GOT3 (cell line): ENCODE measurements at regions not wholly inside any gene's neighbourhood (a gene's known extent, or its start where the extent isn't known, plus 50 kb on each side); places are given as distances from the start of the nearest gene placed in this dataset.
"Not testable (repeated sequence)": the region's sequence is repeated elsewhere in the genome, so short reads cannot be mapped to it uniquely, and the experiment has no call there.

Source experiments
- DNase-seq: peaks from one replicate; lab custom pipeline; 2025; ENCODE audit warnings: mixed read lengths; lab: John Stamatoyannopoulos, UW

DNA sequence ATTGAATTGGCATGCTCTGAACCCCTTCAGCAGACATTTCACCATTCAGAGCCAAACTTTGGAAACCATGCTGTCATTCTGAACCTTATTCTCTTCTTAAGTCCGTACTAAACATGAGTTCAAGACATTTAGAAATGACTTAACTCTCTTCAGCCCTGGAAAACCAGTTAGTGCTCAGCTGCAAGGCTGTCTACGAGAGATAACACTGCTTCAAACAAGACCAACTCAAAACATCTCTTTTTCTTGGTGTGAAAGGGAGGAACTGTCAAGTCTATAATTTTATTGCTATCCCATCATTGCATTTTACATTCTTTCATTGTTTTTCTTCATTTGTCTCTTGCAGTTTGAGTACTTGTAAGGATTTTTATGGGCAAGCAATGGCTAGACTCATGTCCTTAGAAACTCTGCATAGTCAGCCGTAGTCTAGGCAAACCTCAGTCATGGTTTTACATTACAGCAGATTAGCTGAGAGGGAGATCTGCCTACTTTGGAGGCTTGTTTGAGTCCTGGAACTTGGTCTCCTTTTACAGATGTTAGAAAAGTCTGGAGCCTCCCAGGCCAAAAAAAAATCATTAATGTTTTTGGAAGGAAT is 120.6 kb upstream of the JADE1 start:
- no peak for DNase-seq

DNA sequence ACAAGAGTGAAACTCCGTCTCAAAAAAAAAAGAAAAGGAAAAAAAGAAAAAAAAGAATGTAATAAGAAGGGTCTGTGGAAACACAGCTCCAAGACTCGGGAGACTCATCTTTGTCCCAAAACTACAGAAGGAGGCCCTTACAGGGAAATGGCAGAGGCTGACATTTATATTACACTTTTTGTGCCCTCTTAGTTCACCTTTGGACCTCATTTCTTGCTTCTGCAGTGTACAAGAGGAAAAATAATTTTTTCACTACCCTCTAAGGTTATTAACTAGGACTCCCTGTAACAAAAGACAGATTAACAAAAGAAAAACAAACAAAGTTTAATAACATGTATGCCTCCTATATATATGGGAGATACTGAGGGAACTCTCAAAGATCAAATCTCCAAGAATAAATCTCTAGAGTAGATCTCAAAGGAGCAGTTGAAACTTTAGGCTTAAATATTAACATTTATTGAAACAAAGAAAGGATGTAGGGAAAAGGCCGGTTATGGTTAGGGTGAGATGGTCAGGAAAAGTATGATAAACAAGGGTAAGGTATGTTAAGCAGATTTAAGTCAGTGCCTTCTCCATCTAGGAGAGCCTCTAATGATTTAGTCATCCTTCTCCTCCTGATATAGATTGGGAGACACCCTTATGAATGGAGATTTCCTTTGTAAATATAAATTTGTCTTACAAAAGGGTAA is 121.3 kb upstream of the JADE1 start:
- no peak for DNase-seq

DNA sequence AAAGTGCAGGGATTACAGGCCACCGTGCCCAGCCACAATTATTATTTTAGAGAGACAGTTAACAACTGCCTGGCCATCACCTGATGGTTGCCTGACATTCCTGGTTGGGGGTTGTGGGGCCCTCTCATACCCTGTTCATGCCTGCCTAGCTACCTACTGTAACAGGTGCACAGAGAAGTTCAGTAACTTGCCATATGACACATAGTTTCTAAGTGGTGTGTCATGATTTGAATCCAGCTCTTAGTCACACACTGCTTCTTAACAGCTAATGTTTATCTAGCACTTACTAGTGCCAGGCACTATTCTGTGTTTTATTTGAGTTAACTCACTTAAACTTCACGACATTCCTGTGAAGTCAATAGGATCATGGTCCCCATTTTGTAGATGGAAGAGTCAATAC is 122.7 kb upstream of the JADE1 start:
- no peak for DNase-seq

DNA sequence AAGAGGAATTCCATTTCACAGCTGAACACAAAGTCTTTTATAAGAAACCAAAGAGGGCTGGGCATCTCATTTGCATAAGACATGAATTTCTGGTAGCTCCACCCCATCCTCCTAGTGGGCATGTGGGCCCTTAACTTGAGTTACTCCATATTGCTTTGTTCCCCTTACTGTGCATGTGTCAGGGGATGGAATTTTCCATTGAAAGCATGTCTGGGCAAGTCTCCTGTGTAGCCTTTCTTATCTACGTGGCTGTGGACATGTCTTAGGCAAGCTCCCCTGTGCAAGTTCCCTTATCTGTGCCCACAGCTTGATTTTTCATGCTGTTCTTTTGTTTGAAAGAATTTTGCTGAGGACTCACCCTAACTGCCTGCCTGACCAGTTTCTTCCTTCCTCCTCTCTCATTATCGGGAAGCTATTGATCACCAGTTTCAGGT is 123.5 kb upstream of the JADE1 start:
- no peak for DNase-seq

DNA sequence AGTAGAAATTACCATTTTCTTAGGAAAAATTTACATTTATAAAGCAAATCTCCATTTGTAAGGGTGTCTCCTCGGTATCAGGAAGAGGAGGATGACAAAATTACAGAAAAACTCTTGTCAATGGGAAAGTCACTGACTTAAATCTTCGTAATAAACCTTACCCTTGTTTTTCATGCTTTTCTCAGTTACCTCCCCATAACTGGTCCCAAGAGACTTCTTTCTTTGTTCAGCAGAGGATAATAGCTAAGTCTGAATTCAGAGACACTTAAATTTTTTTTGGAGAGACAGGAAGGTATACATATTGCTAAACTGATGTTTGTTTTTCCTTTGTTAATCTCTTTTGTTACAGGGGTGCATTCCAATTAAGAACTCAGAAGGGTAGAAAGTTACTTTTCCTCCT is 125.5 kb upstream of the JADE1 start:
- no peak for DNase-seq

DNA sequence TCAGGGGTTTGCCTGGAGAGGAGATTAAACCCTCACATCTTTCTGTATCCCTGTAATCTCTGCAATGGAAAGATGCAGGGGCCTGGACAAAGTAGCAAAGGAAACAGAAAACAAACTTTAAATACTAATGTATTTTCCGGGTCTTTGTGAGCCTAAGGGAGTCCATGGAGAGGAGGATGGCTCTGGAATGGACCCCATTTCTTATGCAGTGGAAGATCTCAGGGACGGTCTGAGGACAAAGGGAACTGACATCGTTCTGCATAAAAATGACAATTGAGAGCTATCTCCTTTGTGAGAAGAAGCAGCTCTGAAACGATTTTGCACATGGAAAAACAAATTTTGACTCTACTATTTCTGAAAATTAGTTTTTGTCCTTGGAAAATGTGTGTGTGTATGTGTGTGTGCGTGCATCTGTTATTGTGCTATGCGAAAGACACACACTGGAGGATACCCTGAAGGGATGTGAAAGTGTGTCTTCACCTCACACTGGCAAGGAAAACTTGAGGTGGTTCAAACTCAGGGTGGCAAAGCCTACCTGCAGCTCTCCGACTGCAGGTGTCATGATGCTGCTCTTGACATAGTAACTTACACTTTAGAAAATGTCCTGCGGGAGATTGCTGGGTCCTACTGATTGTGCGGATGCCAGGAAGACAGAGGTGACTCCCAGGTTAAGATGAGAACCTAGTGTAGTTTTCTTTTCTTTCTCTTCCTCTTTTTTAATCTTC is 126.4 kb upstream of the JADE1 start:
- no peak for DNase-seq

DNA sequence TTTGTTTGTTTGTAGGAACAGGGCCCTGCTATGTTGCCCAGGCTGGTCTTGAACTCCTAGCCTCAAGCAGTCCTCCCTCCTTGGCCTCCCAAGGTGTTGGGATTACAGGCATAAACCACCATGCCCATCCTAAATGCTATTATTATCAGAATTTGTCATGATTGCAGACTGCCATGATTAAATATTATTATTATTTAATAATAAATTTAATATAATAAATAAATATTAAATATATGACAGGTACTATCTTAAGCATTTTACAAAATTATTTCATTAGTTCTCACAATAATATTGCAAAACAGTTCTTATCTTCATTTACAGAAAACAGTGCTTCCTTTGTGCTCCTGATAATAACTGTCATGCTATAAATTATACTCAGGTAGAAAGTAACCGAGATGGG is 133.4 kb upstream of the JADE1 start:
- no peak for DNase-seq

DNA sequence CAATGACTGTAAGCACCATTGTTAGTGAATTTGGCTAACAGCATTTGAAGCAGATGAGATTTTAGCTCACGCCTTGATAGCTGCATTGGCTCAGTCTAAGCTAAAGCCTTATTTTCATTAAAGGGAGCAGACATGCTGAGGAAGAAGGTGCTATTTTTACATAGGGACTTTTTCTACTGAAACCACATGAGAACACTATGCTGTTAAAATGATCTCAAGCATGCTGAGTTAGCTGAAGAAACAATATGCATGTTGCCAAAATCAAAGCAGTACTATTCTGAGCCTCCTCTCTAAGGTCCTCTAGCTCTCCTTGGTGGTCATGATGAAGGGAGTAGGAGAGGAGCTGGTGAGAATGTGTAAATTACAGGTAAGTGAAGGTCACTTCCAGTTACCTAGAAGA is 134.4 kb upstream of the JADE1 start:
- no peak for DNase-seq

DNA sequence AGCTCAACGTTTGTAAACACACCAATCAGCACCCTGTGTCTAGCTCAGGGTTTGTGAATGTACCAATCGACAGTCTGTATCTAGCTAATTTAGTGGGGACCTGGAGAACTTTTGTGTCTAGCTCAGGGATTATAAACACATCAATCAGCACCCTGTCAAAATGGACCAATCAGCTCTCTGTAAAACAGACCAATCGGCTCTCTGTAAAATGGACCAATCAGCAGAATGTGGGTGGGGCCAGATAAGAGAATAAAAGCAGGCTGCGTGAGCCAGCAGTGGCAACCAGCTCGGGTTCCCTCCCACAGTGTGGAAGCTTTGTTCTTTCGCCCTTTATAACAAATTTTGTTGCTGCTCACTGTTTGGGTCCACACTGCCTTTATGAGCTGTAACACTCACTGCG is 136.3 kb upstream of the JADE1 start:
- DNase-seq: not testable (repeated sequence)

DNA sequence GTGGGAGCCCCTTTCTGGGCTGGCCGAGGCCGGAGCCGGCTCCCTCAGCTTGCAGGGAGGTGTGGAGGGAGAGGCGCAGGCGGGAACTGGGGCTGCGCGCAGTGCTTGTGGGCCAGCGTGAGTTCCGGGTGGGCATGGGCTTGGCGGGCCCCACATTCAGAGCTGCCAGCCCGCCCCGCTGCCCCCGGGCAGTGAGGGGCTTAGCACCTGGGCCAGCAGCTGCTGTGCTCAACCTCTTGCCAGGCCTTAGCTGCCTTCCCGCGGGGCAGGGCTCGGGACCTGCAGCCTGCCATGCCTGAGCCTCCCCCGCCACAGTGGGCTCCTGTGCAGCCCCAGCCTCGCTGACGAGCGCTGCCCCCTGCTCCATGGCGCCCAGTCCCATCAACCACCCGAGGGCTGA is 136.9 kb upstream of the JADE1 start:
- not testable (repeated sequence) for DNase-seq

DNA sequence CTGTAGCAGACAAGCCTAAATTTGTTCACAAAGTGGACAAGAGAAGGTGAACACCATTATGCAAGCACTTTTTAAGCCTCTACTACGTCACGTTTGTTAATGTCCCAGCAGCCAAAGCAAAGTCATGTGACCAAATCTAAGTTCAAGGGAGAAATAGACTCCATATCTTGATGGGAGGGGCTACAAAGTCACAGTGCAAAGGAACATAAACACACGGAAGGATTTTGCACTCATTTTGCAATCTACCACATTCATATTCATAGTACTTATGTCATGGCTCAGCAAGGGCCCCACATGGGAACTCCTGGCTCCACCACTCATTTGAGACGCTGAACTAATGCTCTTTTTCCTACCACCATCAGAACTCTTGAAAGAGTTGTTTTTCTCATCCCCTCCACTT is 139.0 kb upstream of the JADE1 start:
- no peak for DNase-seq

DNA sequence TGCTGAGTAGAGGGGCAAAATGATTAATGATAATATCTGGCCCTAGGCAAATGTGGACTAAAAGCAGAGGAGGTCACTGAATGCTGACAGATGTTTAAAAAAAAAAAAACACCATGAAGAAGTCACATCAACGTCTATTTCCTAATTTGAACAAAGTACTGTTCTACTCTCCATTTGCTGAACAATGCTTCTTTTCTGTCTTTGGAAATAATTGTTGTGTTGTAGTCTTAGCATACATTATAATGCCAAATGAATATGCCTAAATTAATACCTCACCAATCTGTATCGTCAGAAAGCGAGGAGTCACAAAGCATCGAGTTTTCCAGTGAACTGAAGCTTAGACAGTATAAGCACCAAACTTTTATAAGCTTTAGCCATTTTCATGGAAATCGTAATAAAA is 140.9 kb upstream of the JADE1 start:
- DNase-seq: no peak

DNA sequence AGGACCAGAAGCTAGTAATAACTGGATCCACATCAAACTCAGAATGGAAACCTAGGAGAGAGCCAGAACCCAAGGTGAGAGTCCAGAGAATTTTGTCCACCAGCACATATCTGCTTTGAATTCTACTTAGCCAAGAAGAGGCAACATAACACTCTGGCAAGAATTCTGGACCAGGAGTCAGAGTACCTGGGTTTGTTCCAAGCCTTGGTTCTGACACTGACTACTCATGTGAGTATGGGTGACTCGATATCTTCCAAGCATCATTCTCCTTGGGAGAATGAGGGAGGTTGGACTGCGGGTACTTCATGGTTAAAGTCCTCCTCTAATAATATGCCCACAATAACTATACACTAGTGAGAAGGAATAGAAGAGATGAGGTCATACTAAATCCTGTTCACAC is 144.0 kb upstream of the JADE1 start:
- DNase-seq: no peak

DNA sequence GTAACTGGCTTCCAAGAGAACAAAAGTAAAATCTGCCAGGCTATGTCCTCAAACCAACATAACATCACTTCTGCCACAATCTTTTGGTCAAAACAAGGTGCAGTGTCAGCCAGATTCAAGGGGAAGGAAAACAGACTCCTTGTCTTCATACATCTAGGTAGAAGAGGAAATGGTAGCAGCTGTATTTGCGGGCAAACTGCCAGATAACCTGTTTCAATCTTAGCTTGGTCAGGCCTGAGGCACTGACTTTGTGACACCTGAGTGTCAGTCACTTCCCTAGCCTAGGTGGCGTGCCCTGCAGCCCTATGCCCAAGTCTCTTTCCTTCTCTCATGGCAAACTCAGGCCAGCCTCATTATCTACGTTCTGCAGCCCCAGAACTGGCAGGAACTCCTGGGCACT is 146.2 kb upstream of the JADE1 start:
- DNase-seq: no peak

DNA sequence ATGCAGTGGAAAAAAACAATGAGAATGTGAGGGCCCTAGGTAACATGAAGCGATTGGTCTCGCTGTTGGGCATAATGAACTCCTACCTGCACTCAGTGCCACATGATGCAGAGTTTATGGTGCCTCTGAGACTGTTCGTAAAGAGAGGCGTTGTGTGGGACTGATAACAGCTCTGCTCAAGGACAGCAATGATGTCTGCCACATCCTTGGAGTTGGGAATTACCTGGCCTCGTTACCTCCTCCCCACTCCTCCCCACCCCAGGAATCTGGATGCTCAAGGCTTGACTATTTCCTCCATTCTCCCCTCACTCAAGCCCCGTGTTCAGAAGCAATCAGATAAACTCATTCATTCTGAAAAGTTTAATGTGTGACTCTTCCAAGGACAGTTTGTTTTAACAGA is 148.0 kb upstream of the JADE1 start:
- DNase-seq: no peak

DNA sequence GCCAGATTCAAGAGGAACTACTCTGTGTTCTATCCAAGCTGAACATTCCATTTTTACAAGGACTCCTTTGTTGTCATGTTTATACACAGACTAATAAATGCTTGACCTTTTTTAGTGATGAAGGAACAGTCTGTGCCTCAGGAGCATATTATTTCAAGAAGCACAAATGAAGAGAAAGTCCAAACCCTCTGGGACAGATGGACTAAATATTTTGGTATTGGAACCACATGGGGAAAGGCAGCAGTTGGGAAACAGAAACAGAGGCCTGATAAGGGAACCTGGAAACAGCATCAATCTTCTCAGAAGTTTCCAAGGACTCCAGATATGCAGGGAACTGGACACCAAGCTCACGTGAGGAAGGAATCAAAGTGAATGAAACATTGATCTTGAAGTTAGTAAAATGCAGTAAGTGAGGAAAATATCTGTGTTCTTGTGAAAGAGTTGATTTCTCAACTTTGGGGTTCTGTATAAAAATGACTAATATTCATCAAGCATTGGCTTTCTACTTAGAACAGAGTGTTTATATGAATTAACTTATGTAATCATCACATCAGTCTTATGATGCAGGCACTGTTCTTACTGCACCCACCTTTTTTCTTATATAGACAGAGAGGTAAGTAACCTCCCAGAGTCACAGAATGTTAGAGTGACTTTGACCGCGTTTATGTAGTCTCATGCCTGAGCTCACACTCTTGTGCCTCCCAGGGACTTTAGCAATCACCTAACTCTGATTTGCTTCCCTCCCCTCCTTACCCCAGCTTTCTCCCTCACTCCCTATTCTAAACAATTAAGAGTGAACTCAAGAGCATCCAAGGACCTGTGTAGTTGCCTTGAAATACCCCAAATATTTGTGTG is 148.9 kb upstream of the JADE1 start:
- no peak for DNase-seq

DNA sequence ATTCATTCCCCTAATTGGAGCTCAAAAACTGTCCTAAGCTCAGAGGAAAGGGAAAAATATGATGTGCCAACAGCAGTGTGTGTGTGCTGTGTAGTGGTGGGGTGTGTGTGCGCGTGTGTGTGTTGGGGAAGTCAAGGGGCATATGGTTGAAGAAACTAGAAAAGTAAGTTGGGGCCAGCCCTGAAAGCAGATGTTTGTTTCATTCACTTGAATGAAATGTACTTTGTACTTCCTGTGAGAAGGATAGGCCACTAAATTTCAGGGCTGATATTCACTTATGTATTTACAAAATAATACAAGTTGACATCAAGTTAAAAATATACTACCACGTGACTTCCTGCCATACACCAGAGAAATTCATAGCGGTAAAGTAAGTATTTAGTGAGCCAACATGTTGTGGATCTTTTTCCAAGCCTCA is 151.3 kb upstream of the JADE1 start:
- no peak for DNase-seq

DNA sequence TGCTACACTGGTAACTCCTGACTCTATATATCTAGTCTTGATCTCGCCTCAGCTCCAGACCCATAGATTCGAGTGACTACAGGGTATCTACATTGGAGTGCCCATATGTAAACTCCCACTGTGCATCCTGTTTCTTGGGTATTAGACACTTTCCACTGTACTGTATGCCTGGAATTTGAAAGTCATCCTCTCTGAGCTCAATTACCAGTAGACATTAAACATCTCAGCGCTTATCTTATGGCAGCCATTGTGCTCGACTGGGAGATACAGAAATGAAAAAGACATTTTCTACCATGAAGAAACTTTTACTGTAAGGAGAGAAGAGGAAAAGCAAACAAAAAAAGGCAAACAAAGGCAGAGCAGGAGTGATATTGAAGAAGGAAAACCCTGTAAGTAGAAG is 151.9 kb upstream of the JADE1 start:
- DNase-seq: no peak

DNA sequence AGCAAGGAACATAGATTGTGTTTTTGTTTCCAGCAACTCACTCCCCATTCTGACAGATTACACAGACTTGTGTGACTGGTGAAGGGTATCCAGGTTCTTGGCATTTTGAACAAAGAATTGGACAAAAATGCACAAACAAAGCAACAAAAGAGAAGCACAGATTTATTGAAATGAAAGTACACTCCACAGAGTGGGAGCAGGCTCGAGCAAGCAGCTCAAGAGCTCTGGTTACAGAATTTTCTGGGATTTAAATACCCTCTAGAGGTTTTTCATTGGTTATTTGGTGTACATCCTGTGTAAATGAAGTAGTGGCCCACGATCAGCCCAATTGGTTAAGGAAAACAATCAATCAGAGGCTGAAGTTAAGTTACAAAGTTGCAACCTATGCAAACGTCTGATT is 155.0 kb upstream of the JADE1 start:
- no peak for DNase-seq

DNA sequence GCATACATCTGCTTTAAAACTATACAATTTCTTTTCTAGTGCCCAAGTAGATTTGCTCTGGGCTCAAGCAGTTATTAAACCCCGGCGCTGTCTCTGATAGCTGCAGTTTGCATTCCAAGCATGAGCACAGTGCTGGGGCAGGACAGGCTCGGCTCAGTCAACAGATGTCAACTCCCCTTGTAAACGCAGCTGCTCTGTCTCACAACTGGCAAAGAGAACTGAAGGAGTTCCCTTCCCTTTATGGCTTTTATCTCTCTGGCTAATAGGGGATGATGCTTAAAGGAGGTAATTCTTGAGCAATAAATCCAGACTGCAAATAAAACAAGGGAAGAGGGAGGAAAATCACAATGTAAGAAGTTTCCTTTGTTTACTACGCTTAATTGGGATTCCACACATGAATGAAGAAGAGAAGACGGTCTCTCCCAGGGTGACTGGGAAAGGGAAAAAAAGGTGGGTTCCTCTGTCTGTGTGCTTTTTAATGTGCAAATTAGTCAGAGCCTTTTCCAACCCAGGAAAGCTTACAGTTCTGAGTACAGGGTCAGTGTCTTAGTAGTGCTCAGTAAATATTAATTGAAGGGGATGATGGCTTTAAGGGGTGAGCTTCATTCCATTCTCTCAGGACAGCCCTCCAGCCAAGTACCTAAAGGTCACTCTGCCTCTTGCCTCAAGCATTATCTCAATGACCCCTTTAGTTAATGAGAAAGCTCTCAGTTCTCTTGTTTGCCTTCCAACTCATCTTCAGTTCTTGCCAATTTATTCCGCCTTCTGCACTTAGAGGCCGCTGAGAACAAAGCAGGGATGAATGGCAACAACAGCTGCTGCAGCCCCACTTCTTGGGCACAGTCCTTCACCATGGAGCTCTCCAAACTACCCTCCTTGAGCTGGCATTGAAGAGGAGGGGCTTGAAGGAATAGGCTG is 155.7 kb upstream of the JADE1 start:
- DNase-seq: no peak

DNA sequence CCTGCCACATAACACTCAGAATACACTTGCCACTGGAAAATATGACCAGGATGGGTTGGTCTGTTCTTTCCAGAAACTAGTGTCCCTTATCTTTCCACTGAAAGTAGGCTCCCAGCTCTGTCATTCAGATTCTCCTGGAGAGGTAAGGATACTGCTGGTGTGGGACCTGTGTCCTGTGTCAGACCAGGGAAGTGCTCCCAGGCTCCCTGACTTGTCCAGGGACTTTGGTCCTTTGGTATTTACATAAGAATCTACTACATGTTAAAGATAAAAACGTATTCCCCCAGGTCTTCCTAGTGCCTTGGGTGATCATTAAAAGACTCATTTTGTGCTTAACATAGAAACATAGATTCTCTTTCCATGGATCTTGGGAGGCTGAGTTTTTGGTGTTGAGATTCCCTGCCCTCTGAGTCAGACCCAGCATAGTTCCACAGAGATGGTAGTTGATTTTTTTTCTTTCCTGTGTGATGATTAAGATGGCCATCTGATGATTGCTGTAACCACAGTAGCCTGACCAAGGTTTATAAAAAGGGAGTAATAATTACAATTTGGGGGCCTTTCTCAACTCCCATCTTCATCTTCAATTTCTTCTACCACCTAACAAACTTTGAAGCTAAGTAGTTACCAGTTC is 159.8 kb upstream of the JADE1 start:
- no peak for DNase-seq
